HepG2 (cell line): ENCODE measurements at regions not wholly inside any gene's neighbourhood (a gene's known extent, or its start where the extent isn't known, plus 50 kb on each side); places are given as distances from the start of the nearest gene placed in this dataset.

Experiments used
- ATAC-seq: fragments of 200-7000 bp; cut with Tn5 transposase; 3 replicates; pipeline ENCODE4 v1.9.1; 2020; ENCODE audit warnings: mild to moderate bottlenecking, moderate library complexity
- BruUV-seq: library from RNA; stranded (reverse); fragments of 400-500 nt; replicated peaks from 2 replicates; lab custom pipeline; 2021; lab: Mats Ljungman, UMichigan
- CTCF ChIA-PET: fragments of 300-600 bp; formaldehyde crosslinking; extraction: SDS; loops from one replicate; lab custom pipeline; 2021; ENCODE audit warnings: low total read pairs, inconsistent platforms, low intra/inter-chr PET ratio; lab: Yijun Ruan, JAX
- POLR2A ChIA-PET: fragments of 350-600 bp; sonication (Branson Sonifier 250); formaldehyde crosslinking; loops from one replicate; lab custom pipeline; 2020; ENCODE audit warnings: antibody characterized with exemption, inconsistent platforms; lab: Yijun Ruan, JAX
- DNase-seq: peaks from one replicate; pipeline ENCODE4 v3.0.0-alpha.2; 2015; ENCODE audit warnings: low spot score
- FAIRE-seq: peaks from 3 replicates; lab custom pipeline; 2011; peaks lifted over from hg19 to GRCh38; lab: Jason Lieb, UNC
- H2AFZ ChIP-seq: one replicate; pipeline ENCODE4 v1.6.1; 2011; ENCODE audit warnings: low read length, inconsistent platforms
- H3K27ac ChIP-seq: fragments of 300-600 bp; 3 replicates; pipeline ENCODE4 v1.8.0; 2011; ENCODE audit warnings: mixed run types, mild to moderate bottlenecking, mixed read lengths, low read length, inconsistent platforms; ENCODE audit not compliant: insufficient read depth; ENCODE audit errors: extremely low read length
- H3K27me3 ChIP-seq, 2 experiments: fragments of 200-600 bp in 1 of 2; 2 replicates in 1 of 2; 3 replicates in 1 of 2; pipeline versions ENCODE4 v1.6.0 to v1.8.0; 2011; ENCODE audit warnings: low read length in 2 of 2, mild to moderate bottlenecking in 2 of 2, moderate library complexity in 2 of 2, inconsistent platforms in 1 of 2; ENCODE audit not compliant: insufficient read depth in 2 of 2, control insufficient read depth in 1 of 2
- H3K36me3 ChIP-seq, 2 experiments: fragments of 200-600 bp in 1 of 2; replicated peaks in 1 of 2; 2 replicates in 1 of 2; 3 replicates in 1 of 2; pipeline versions ENCODE4 v1.5.1 to v1.8.0; 2011; ENCODE audit warnings: low read length in 2 of 2, inconsistent platforms in 1 of 2; ENCODE audit not compliant: insufficient read depth in 2 of 2, control insufficient read depth in 1 of 2
- H3K4me1 ChIP-seq: 2 replicates; pipeline ENCODE4 v1.5.1; 2012; ENCODE audit warnings: low read length, inconsistent platforms; ENCODE audit not compliant: insufficient read depth
- H3K4me2 ChIP-seq: 2 replicates; pipeline ENCODE4 v1.6.0; 2011; ENCODE audit warnings: low read depth, low read length, inconsistent platforms
- H3K4me3 ChIP-seq, 3 experiments: fragments of 200-600 bp in 1 of 3; sonication (generic), shearing (Covaris generic) in 1 of 3; replicated peaks in 1 of 3; 2 replicates each; pipeline ENCODE4 v1.5.1; 2011 to 2016; ENCODE audit warnings: low read length in 3 of 3, inconsistent platforms in 2 of 3, low read depth in 2 of 3, mild to moderate bottlenecking in 2 of 3, control low read depth in 1 of 3, mixed read lengths in 1 of 3; ENCODE audit not compliant: insufficient read depth in 1 of 3
- H3K79me2 ChIP-seq: one replicate; pipeline ENCODE4 v1.6.1; 2011; ENCODE audit warnings: low read length, inconsistent platforms; ENCODE audit not compliant: insufficient read depth
- H3K9ac ChIP-seq: 2 replicates; pipeline ENCODE4 v1.6.0; 2011; ENCODE audit warnings: mild to moderate bottlenecking, low read depth, low read length, inconsistent platforms; ENCODE audit not compliant: insufficient read depth
- H3K9me3 ChIP-seq: 2 replicates; pipeline ENCODE4 v1.5.1; 2012; ENCODE audit warnings: mild to moderate bottlenecking, low read length
- H4K20me1 ChIP-seq: 2 replicates; pipeline ENCODE4 v1.6.0; 2011; ENCODE audit warnings: inconsistent platforms, mild to moderate bottlenecking, low read length, moderate library complexity; ENCODE audit not compliant: insufficient read depth
- CBX5 ChIP-seq: sonication (generic); formaldehyde crosslinking; IDR thresholded peaks from 2 replicates; pipeline ENCODE4 v1.4.0; 2020; ENCODE audit warnings: missing genetic modification reagents, borderline replicate concordance
- DZIP1 ChIP-seq: sonication (generic); formaldehyde crosslinking; IDR thresholded peaks from 2 replicates; pipeline ENCODE4 v1.5.0; 2020; ENCODE audit warnings: mild to moderate bottlenecking, missing genetic modification reagents
- KDM2A ChIP-seq: sonication (generic); formaldehyde crosslinking; IDR thresholded peaks from 2 replicates; pipeline ENCODE4 v1.4.0; 2020; ENCODE audit warnings: low read depth, missing genetic modification reagents, borderline replicate concordance
- KMT2B ChIP-seq: IDR thresholded peaks from 2 replicates; pipeline ENCODE4 v1.6.1; 2016; ENCODE audit warnings: missing genetic modification reagents, missing compliant biosample characterization
- MEIS2 ChIP-seq: sonication (generic); formaldehyde crosslinking; IDR thresholded peaks from 2 replicates; pipeline ENCODE4 v1.9.0; 2021; ENCODE audit warnings: mild to moderate bottlenecking, missing genetic modification reagents
- NR2F6 ChIP-seq, 2 experiments: IDR thresholded peaks; 2 replicates each; pipeline ENCODE4 v1.6.1; 2016; ENCODE audit warnings: antibody characterized with exemption in 1 of 2, mild to moderate bottlenecking in 1 of 2
- ZBTB8A ChIP-seq: sonication (generic); formaldehyde crosslinking; IDR thresholded peaks from 2 replicates; pipeline ENCODE4 v1.4.0; 2020; ENCODE audit warnings: mild to moderate bottlenecking, low read depth, missing genetic modification reagents, borderline replicate concordance
- ZNF468 ChIP-seq: sonication (generic); formaldehyde crosslinking; IDR thresholded peaks from 2 replicates; pipeline ENCODE4 v1.8.0; 2022; ENCODE audit warnings: mild to moderate bottlenecking, moderate library complexity, missing genetic modification reagents
- ZNF510 ChIP-seq: sonication (generic); formaldehyde crosslinking; IDR thresholded peaks from 2 replicates; pipeline ENCODE4 v1.4.0; 2020; ENCODE audit warnings: low read depth, mild to moderate bottlenecking, missing genetic modification reagents
- ZNF713 ChIP-seq: sonication (generic); formaldehyde crosslinking; IDR thresholded peaks from 2 replicates; pipeline ENCODE4 v1.4.0; 2020; ENCODE audit warnings: mild to moderate bottlenecking, missing genetic modification reagents
- ZNF724P ChIP-seq: sonication (generic); formaldehyde crosslinking; IDR thresholded peaks from 2 replicates; pipeline ENCODE4 v1.8.0; 2022; ENCODE audit warnings: missing genetic modification reagents, borderline replicate concordance
- ZSCAN22 ChIP-seq: sonication (generic); formaldehyde crosslinking; IDR thresholded peaks from 2 replicates; pipeline ENCODE4 v1.4.0; 2020; ENCODE audit warnings: mild to moderate bottlenecking, missing genetic modification reagents
- WGBS: methylation state at CpG from one replicate; pipeline ENCODE4 v1.1.6; 2017; ENCODE audit warnings: low lambda C conversion rate; 5-methylcytosine and 5-hydroxymethylcytosine counted together
- in situ Hi-C: cut with HindIII; loops from 2 replicates; pipeline ENCODE4 v1.10.0; 2017; ENCODE audit warnings: low pct_unique_long_range_greater_than_20kb; ENCODE audit not compliant: extremely low pct_ligation_motif_present
- intact Hi-C: fragments of 100-400 bp; cut with micrococcal nuclease; formaldehyde crosslinking; loops from one replicate; pipeline ENCODE4 v1.10.0; 2022; ENCODE audit not compliant: unreplicated experiment

- ATAC-seq, result no peak
- POLR2A ChIA-PET, result no interaction called here
- 0% methylated on average over 1 of the region's 1 CpG for WGBS
- H4K20me1 ChIP-seq, result no peaks in the 10 kb centered on the region
- H3K27me3 ChIP-seq, result no peaks in the 10 kb centered on the region
- H3K36me3 ChIP-seq, result no peaks in the 10 kb centered on the region
- no peak overlapping the region for H3K4me3 ChIP-seq
- no peak overlapping the region for H3K9ac ChIP-seq
- no peak for FAIRE-seq
- TF ChIP-seq ZNF713 (CRISPR knock-in tag) (no peak), ZNF510 (CRISPR knock-in tag) (no peak), ZNF468 (no peak), KMT2B (CRISPR knock-in tag) (no peak), DZIP1 (CRISPR knock-in tag) (no peak), ZBTB8A (CRISPR knock-in tag) (no peak), MEIS2 (no peak), NR2F6 (IDR thresholded peaks at IDR 0.05) (no peak), NR2F6 (CRISPR knock-in tag; IDR thresholded peaks at IDR 0.05) (no peak), KDM2A (no peak), ZSCAN22 (CRISPR knock-in tag) (no peak), CBX5 (CRISPR knock-in tag) (no peak), ZNF724P (CRISPR knock-in tag) (no peak)
- TF ChIP-seq, all 625 proteins: peak for 0
- in situ Hi-C loops, result no loop called here
- no peak for DNase-seq
- no peak overlapping the region for H2AFZ ChIP-seq
- H3K27ac ChIP-seq, result no peak overlapping the region
- no peak overlapping the region for H3K4me2 ChIP-seq
- peaks cover 18% of the 10 kb centered on the region for H3K9me3 ChIP-seq
- intact Hi-C loops, result no loop called here
- CTCF ChIA-PET, result no interaction called here
- no peaks in the 10 kb centered on the region for H3K79me2 ChIP-seq
- BruUV-seq, result no TSS peak
- H3K4me1 ChIP-seq, result no peaks in the 10 kb centered on the region
Measured at GRCh38 chr13:106835477-106835876, 267.5 kb upstream of the ARGLU1 start.
